K562 (cell line): ENCODE measurements at regions not wholly inside any gene's neighbourhood (a gene's known extent, or its start where the extent isn't known, plus 50 kb on each side); places are given as distances from the start of the nearest gene placed in this dataset.

Source experiments
- ATAC-seq: fragments of 200-7000 bp; cut with Tn5 transposase; 3 replicates; pipeline ENCODE4 v1.9.1; 2020; ENCODE audit warnings: moderate library complexity
- BruUV-seq: library from RNA; stranded (reverse); fragments of 400-500 nt; replicated peaks from 2 replicates; lab custom pipeline; 2021; lab: Mats Ljungman, UMichigan
- CTCF ChIA-PET: fragments of 300-600 bp; formaldehyde crosslinking; extraction: SDS; loops from one replicate; lab custom pipeline; 2021; ENCODE audit warnings: low intra/inter-chr PET ratio; lab: Yijun Ruan, JAX
- POLR2A ChIA-PET: fragments of 300-600, 350-650 bp; sonication (Branson Sonifier 250); formaldehyde crosslinking; extraction: SDS; loops from one replicate; lab custom pipeline; 2021; ENCODE audit warnings: antibody characterized with exemption, inconsistent platforms; lab: Yijun Ruan, JAX
- DNase-seq, 4 experiments: peaks; one replicate each; pipeline versions ENCODE4 v3.0.0 to v3.0.0-alpha.2; 2011 to 2018; ENCODE audit warnings: low spot score in 3 of 4, mixed read lengths in 3 of 4; ENCODE audit errors: extremely low read depth in 1 of 4
- FAIRE-seq: peaks from 2 replicates; lab custom pipeline; 2011; peaks lifted over from hg19 to GRCh38; lab: Jason Lieb, UNC
- H2AFZ ChIP-seq: 2 replicates; pipeline ENCODE4 v1.6.0; 2011; ENCODE audit warnings: low read depth, low read length, control low read depth, inconsistent platforms
- H3K27ac ChIP-seq: fragments of 200-600 bp; 3 replicates; pipeline ENCODE4 v1.8.0; 2011; ENCODE audit warnings: low read depth, mild to moderate bottlenecking, control low read depth, inconsistent platforms, low read length, moderate library complexity, mixed read lengths; ENCODE audit errors: extremely low read depth
- H3K27me3 ChIP-seq, 2 experiments: fragments of 300-600 bp in 1 of 2; 2 replicates in 1 of 2; 3 replicates in 1 of 2; pipeline versions ENCODE4 v1.6.0 to v1.8.0; 2011; ENCODE audit warnings: inconsistent platforms in 2 of 2, low read length in 2 of 2, mild to moderate bottlenecking in 1 of 2, mixed read lengths in 1 of 2, moderate library complexity in 1 of 2; ENCODE audit not compliant: control insufficient read depth in 2 of 2, insufficient read depth in 2 of 2
- H3K36me3 ChIP-seq: fragments of 300-600 bp; 3 replicates; pipeline ENCODE4 v1.8.0; 2011; ENCODE audit warnings: mild to moderate bottlenecking, low read length, inconsistent platforms; ENCODE audit not compliant: control insufficient read depth, insufficient read depth
- H3K4me1 ChIP-seq, 2 experiments: fragments of 200-600 bp in 1 of 2; replicated peaks in 1 of 2; 2 replicates in 1 of 2; 3 replicates in 1 of 2; pipeline versions ENCODE4 v1.5.1 to v1.8.0; 2011; ENCODE audit warnings: inconsistent platforms in 2 of 2, low read length in 2 of 2, mild to moderate bottlenecking in 1 of 2, mixed read lengths in 1 of 2, moderate library complexity in 1 of 2; ENCODE audit not compliant: control insufficient read depth in 2 of 2, insufficient read depth in 2 of 2
- H3K4me2 ChIP-seq: 2 replicates; pipeline ENCODE4 v1.6.1; 2011; ENCODE audit warnings: low read length, control low read depth, inconsistent platforms, mixed read lengths; ENCODE audit not compliant: insufficient read depth
- H3K4me3 ChIP-seq: fragments of 200-600 bp; sonication (generic), shearing (Covaris generic); 2 replicates; pipeline ENCODE4 v1.5.1; 2016; ENCODE audit warnings: control low read depth, inconsistent platforms
- H3K79me2 ChIP-seq: fragments of 200-600 bp; 3 replicates; pipeline ENCODE4 v1.8.0; 2011; ENCODE audit warnings: low read length, inconsistent platforms; ENCODE audit not compliant: control insufficient read depth, insufficient read depth
- H3K9ac ChIP-seq, 2 experiments: 2 replicates each; pipeline versions ENCODE4 v1.6.0 to v1.6.1; 2011; ENCODE audit warnings: low read depth in 2 of 2, low read length in 2 of 2, control low read depth in 1 of 2, inconsistent platforms in 1 of 2, mild to moderate bottlenecking in 1 of 2, mixed read lengths in 1 of 2; ENCODE audit not compliant: insufficient read depth in 1 of 2
- H3K9me1 ChIP-seq: one replicate; pipeline ENCODE4 v1.6.0; 2011; ENCODE audit warnings: inconsistent platforms, mild to moderate bottlenecking, low read length, moderate library complexity; ENCODE audit not compliant: control insufficient read depth, insufficient read depth
- H3K9me3 ChIP-seq: replicated peaks from 2 replicates; pipeline ENCODE4 v1.5.1; 2011; ENCODE audit warnings: low read depth, low read length, inconsistent platforms; ENCODE audit not compliant: control insufficient read depth, insufficient read depth
- H4K20me1 ChIP-seq: replicated peaks from 2 replicates; pipeline ENCODE4 v1.6.1; 2011; ENCODE audit warnings: low read length, inconsistent platforms, mixed read lengths; ENCODE audit not compliant: control insufficient read depth, insufficient read depth
- PBX2 ChIP-seq, 2 experiments: IDR thresholded peaks in 1 of 2; conservative IDR thresholded peaks in 1 of 2; 2 replicates each; pipeline ENCODE4 v1.6.1; 2016; ENCODE audit warnings: low read depth in 2 of 2, mild to moderate bottlenecking in 1 of 2, missing compliant biosample characterization in 1 of 2, missing genetic modification characterization in 1 of 2, moderate library complexity in 1 of 2
- PPARD ChIP-seq: fragments of 250-450 bp; sonication (Bioruptor Pico); IDR thresholded peaks from 2 replicates; pipeline ENCODE4 v1.8.0; 2022; ENCODE audit warnings: inconsistent platforms, mild to moderate bottlenecking, moderate library complexity
- SP1 ChIP-seq: sonication (generic); formaldehyde crosslinking; IDR thresholded peaks from 2 replicates; pipeline ENCODE4 v1.8.1; 2022; ENCODE audit warnings: mild to moderate bottlenecking, missing genetic modification reagents
- ZKSCAN8 ChIP-seq: fragments of 200-800 bp; sonication (Bioruptor generic); IDR thresholded peaks from 2 replicates; pipeline ENCODE4 v1.6.1; 2016; ENCODE audit warnings: missing genetic modification characterization, missing compliant biosample characterization
- ZNF764 ChIP-seq: fragments of 250-450 bp; sonication (Bioruptor Pico); IDR thresholded peaks from 2 replicates; pipeline ENCODE4 v1.4.0; 2020; ENCODE audit warnings: low read depth, mild to moderate bottlenecking, moderate library complexity
- WGBS: fragments of 100-300 bp; shearing (Covaris generic); methylation state at CpG from one replicate; pipeline ENCODE4 v1.1.6; 2016; ENCODE audit warnings: low coverage, mixed read lengths; ENCODE audit not compliant: insufficient coverage; ENCODE audit errors: missing lambda C conversion rate; 5-methylcytosine and 5-hydroxymethylcytosine counted together
- in situ Hi-C: fragments of 300-500 bp; cut with MboI; formaldehyde crosslinking; loops from 4 replicates; pipeline ENCODE4 v1.15.0; 2018; ENCODE audit warnings: inconsistent platforms, mixed read lengths
- intact Hi-C: fragments of 100-400 bp; cut with micrococcal nuclease; formaldehyde crosslinking; loops from 2 replicates; pipeline ENCODE4 v1.14.2; 2022
- TF ChIP-seq, protein P1 (sequence below): sonication (generic); IDR thresholded peaks from 2 replicates; pipeline ENCODE4 v1.6.1; 2016

- Histone ChIP-seq H3K79me2 (no peaks in the 10 kb centered on the region), H3K9me3 (no peaks in the 10 kb centered on the region), H3K9me1 (no peaks in the 10 kb centered on the region), H3K27ac (no peak overlapping the region), H3K4me3 (no peak overlapping the region), H4K20me1 (no peaks in the 10 kb centered on the region), H2AFZ (no peak overlapping the region), H3K9ac (no peak overlapping the region), H3K4me2 (no peak overlapping the region), H3K36me3 (no peaks in the 10 kb centered on the region), H3K27me3 (no peaks in the 10 kb centered on the region), H3K4me1 (no peaks in the 10 kb centered on the region)
- POLR2A ChIA-PET: no interaction called here
- DNase-seq (no peak), FAIRE-seq (no peak), ATAC-seq (no peak)
- WGBS: 2% methylated on average over 12 of the region's 12 CpGs
- TF ChIP-seq ZNF764 (CRISPR knock-in tag): no peak
- no peak for TF ChIP-seq SP1
- no peak for TF ChIP-seq PPARD (CRISPR knock-in tag)
- TF ChIP-seq, protein P1, sequence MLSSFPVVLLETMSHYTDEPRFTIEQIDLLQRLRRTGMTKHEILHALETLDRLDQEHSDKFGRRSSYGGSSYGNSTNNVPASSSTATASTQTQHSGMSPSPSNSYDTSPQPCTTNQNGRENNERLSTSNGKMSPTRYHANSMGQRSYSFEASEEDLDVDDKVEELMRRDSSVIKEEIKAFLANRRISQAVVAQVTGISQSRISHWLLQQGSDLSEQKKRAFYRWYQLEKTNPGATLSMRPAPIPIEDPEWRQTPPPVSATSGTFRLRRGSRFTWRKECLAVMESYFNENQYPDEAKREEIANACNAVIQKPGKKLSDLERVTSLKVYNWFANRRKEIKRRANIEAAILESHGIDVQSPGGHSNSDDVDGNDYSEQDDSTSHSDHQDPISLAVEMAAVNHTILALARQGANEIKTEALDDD: no peak
- TF ChIP-seq PBX2 (CRISPR knock-in tag; IDR thresholded peaks at IDR 0.05; ENCODE audit: low read depth): no peak
- no peak for TF ChIP-seq PBX2 (tag; conservative IDR thresholded peaks at IDR 0.05; ENCODE audit: low read depth)
- TF ChIP-seq ZKSCAN8: no peak
- CTCF ChIA-PET: no interaction called here
- intact Hi-C loops: no loop called here
- in situ Hi-C loops: no loop called here
- no TSS peak for BruUV-seq
Observed at GRCh38 chr16:51755039-51755501, 604.0 kb upstream of the SALL1 start.
